Suprapubic skin (tissue), 4 donors: ENCODE measurements at regions not wholly inside any gene's neighbourhood (a gene's known extent, or its start where the extent isn't known, plus 50 kb on each side); places are given as distances from the start of the nearest gene placed in this dataset.

Experiments
- DNase-seq, 2 donors: peaks; one replicate each; pipeline ENCODE4 v3.0.0-alpha.2; 2019; ENCODE audit warnings: low spot score in 2 of 2
- H3K27ac ChIP-seq: fragments of 200-600 bp; sonication (generic); one replicate; pipeline ENCODE4 v1.5.1; 2019
- H3K27me3 ChIP-seq: fragments of 200-600 bp; sonication (generic); one replicate; pipeline ENCODE4 v1.5.1; 2019
- H3K36me3 ChIP-seq: fragments of 200-600 bp; sonication (generic); one replicate; pipeline ENCODE4 v1.5.1; 2019
- H3K4me1 ChIP-seq: fragments of 200-600 bp; sonication (generic); one replicate; pipeline ENCODE4 v1.5.1; 2019
- H3K4me3 ChIP-seq: fragments of 200-600 bp; sonication (generic); one replicate; pipeline ENCODE4 v1.5.1; 2019; ENCODE audit warnings: mild to moderate bottlenecking
- H3K9me3 ChIP-seq: fragments of 200-600 bp; sonication (generic); one replicate; pipeline ENCODE4 v1.5.1; 2019
- CTCF ChIP-seq, 2 donors: fragments of 200-600 bp in 1 of 2; fragments of 450-650 bp in 1 of 2; sonication (generic) in 1 of 2; IDR thresholded peaks; one replicate each; pipeline ENCODE4 v1.5.1; 2016 to 2019; ENCODE audit warnings: antibody characterized with exemption in 2 of 2, mild to moderate bottlenecking in 1 of 2, moderate library complexity in 1 of 2
- EP300 ChIP-seq: sonication (generic); formaldehyde crosslinking; IDR thresholded peaks from one replicate; pipeline ENCODE4 v1.6.1; 2017; ENCODE audit warnings: antibody characterized with exemption
- POLR2A ChIP-seq, 2 donors: fragments of 450-650 bp; IDR thresholded peaks; one replicate each; pipeline ENCODE4 v1.6.1; 2017; ENCODE audit warnings: antibody characterized with exemption in 2 of 2, mild to moderate bottlenecking in 2 of 2, moderate library complexity in 2 of 2
- POLR2AphosphoS5 ChIP-seq, 3 donors: sonication (generic); formaldehyde crosslinking; IDR thresholded peaks; one replicate each; pipeline ENCODE4 v1.6.1; 2017; ENCODE audit warnings: antibody characterized with exemption in 3 of 3
- WGBS: methylation state at CpG from one replicate; pipeline ENCODE4 v1.1.5; 2018; 5-methylcytosine and 5-hydroxymethylcytosine counted together

- no peaks in the 10 kb centered on the region for H3K4me1 ChIP-seq
- 67% methylated on average over 7 of the region's 7 CpGs for WGBS
Observed at GRCh38 chr19:31664096-31664495, 314.9 kb upstream of the TSHZ3 start.

GRCh38 chr19:31664997-31665396 is 315.8 kb upstream of the TSHZ3 start:
- TF ChIP-seq POLR2A (IDR thresholded peaks at IDR 0.05) (no peak), EP300 (no peak), CTCF (IDR thresholded peaks at IDR 0.05) (no peak), POLR2AphosphoS5 (IDR thresholded peaks at IDR 0.05) (no peak)
- H3K27ac ChIP-seq: no peak overlapping the region
- H3K4me1 ChIP-seq: no peaks in the 10 kb centered on the region
- no peaks in the 10 kb centered on the region for H3K9me3 ChIP-seq
- DNase-seq: no peak
- H3K27me3 ChIP-seq: no peaks in the 10 kb centered on the region
- H3K36me3 ChIP-seq: no peaks in the 10 kb centered on the region
- no peak overlapping the region for H3K4me3 ChIP-seq
- 75% methylated on average over 6 of the region's 6 CpGs for WGBS

More at GRCh38 chr19:31664096-31664495, 314.9 kb upstream of the TSHZ3 start:
- Histone ChIP-seq H3K36me3 (no peaks in the 10 kb centered on the region), H3K27me3 (no peaks in the 10 kb centered on the region), H3K27ac (no peak overlapping the region), H3K4me3 (no peak overlapping the region), H3K9me3 (no peaks in the 10 kb centered on the region)
- TF ChIP-seq POLR2AphosphoS5 (IDR thresholded peaks at IDR 0.05) (no peak), EP300 (no peak), POLR2A (IDR thresholded peaks at IDR 0.05) (no peak), CTCF (IDR thresholded peaks at IDR 0.05) (no peak)
- no peak for DNase-seq

- 39% methylated on average over 3 of the region's 3 CpGs for WGBS
- no peak for DNase-seq
- TF ChIP-seq EP300 (no peak), CTCF (IDR thresholded peaks at IDR 0.05) (no peak), POLR2A (IDR thresholded peaks at IDR 0.05) (no peak), POLR2AphosphoS5 (IDR thresholded peaks at IDR 0.05) (no peak)
- no peaks in the 10 kb centered on the region for H3K27me3 ChIP-seq
- H3K27ac ChIP-seq: no peak overlapping the region
- H3K4me3 ChIP-seq: no peak overlapping the region
- no peaks in the 10 kb centered on the region for H3K9me3 ChIP-seq
- H3K4me1 ChIP-seq: no peaks in the 10 kb centered on the region
- H3K36me3 ChIP-seq: no peaks in the 10 kb centered on the region
Observed at GRCh38 chr19:31666126-31666525, 316.9 kb upstream of the TSHZ3 start.

GRCh38 chr19:31667106-31667505 is 317.9 kb upstream of the TSHZ3 start:
- Histone ChIP-seq H3K4me1 (no peaks in the 10 kb centered on the region), H3K9me3 (no peaks in the 10 kb centered on the region), H3K27ac (no peak overlapping the region), H3K36me3 (no peaks in the 10 kb centered on the region), H3K27me3 (no peaks in the 10 kb centered on the region), H3K4me3 (no peak overlapping the region)
- no peak for DNase-seq
- 94% methylated on average over 4 of the region's 4 CpGs for WGBS
- TF ChIP-seq POLR2A (IDR thresholded peaks at IDR 0.05) (no peak), CTCF (IDR thresholded peaks at IDR 0.05) (no peak), POLR2AphosphoS5 (IDR thresholded peaks at IDR 0.05) (no peak), EP300 (no peak)

- 93% methylated on average over 4 of the region's 4 CpGs for WGBS
- no peaks in the 10 kb centered on the region for H3K27me3 ChIP-seq
- no peak overlapping the region for H3K4me3 ChIP-seq
- no peak for DNase-seq
- no peaks in the 10 kb centered on the region for H3K9me3 ChIP-seq
- TF ChIP-seq CTCF (IDR thresholded peaks at IDR 0.05) (no peak), POLR2A (IDR thresholded peaks at IDR 0.05) (no peak), POLR2AphosphoS5 (IDR thresholded peaks at IDR 0.05) (no peak), EP300 (no peak)
- no peak overlapping the region for H3K27ac ChIP-seq
- no peaks in the 10 kb centered on the region for H3K4me1 ChIP-seq
- no peaks in the 10 kb centered on the region for H3K36me3 ChIP-seq
Observed at GRCh38 chr19:31668921-31669320, 319.7 kb upstream of the TSHZ3 start.
